ENCODE measurements at regions not wholly inside any gene's neighbourhood (a gene's known extent, or its start where the extent isn't known, plus 50 kb on each side); places are given as distances from the start of the nearest gene placed in this dataset.

GRCh38 chr3:84236261-84236660 lies 722.5 kb upstream of the CADM2 start:
- TF ChIP-seq CTCF (IDR thresholded peaks at IDR 0.05; ENCODE audit: low read depth, low read length, poor library complexity, severe bottlenecking) (no peak), EZH2phosphoT487 (IDR thresholded peaks at IDR 0.05; ENCODE audit: borderline replicate concordance, low read length) (no peak)

Data from DOHH2 (cell line).